Transverse colon (tissue), 4 donors: ENCODE measurements at regions not wholly inside any gene's neighbourhood (a gene's known extent, or its start where the extent isn't known, plus 50 kb on each side); places are given as distances from the start of the nearest gene placed in this dataset.

ENCODE experiments used
- POLR2A ChIP-seq: fragments of 450-650 bp; IDR thresholded peaks from one replicate; pipeline ENCODE4 v1.6.1; 2016; ENCODE audit warnings: antibody characterized with exemption, mild to moderate bottlenecking, moderate library complexity
- POLR2AphosphoS5 ChIP-seq, 3 donors: sonication (generic); formaldehyde crosslinking; IDR thresholded peaks; one replicate each; pipeline ENCODE4 v1.6.1; 2016; ENCODE audit warnings: antibody characterized with exemption in 3 of 3
- TF ChIP-seq, protein P1 (sequence below), 5 experiments: fragments of 200-600 bp in 3 of 5; fragments of 450-650 bp in 2 of 5; sonication (generic) in 3 of 5; IDR thresholded peaks; 1 replicate in 2 of 5; 2 replicates in 3 of 5; pipeline ENCODE4 v1.5.1; 2016 to 2017; ENCODE audit warnings: antibody characterized with exemption in 5 of 5, inconsistent platforms in 3 of 5, mild to moderate bottlenecking in 2 of 5, moderate library complexity in 1 of 5

DNA sequence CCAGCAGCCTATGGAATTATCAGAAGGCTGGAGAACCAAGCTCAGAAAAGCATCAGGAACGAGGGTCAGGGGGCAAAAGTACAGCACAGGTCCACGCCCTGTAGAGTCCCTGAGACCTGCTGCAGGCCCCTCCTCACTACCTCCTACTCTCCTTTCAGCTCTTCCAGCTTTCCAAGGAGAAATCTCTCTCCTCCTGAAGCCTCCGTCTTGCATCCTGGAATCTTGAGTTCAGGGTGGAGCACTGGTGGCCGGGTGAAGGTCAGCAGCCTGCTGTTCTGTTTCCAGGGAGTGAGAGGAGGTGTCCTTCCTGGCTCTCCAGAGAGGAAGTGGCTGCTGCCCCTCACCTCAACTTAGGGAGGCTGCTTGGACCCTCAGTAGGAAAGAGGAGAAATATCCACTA, 342.3 kb downstream of the ZSWIM6 start:
- TF ChIP-seq, protein P1, sequence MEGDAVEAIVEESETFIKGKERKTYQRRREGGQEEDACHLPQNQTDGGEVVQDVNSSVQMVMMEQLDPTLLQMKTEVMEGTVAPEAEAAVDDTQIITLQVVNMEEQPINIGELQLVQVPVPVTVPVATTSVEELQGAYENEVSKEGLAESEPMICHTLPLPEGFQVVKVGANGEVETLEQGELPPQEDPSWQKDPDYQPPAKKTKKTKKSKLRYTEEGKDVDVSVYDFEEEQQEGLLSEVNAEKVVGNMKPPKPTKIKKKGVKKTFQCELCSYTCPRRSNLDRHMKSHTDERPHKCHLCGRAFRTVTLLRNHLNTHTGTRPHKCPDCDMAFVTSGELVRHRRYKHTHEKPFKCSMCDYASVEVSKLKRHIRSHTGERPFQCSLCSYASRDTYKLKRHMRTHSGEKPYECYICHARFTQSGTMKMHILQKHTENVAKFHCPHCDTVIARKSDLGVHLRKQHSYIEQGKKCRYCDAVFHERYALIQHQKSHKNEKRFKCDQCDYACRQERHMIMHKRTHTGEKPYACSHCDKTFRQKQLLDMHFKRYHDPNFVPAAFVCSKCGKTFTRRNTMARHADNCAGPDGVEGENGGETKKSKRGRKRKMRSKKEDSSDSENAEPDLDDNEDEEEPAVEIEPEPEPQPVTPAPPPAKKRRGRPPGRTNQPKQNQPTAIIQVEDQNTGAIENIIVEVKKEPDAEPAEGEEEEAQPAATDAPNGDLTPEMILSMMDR (IDR thresholded peaks at IDR 0.05): no peak
- TF ChIP-seq POLR2AphosphoS5 (IDR thresholded peaks at IDR 0.05) (no peak), POLR2A (no peak)
